AG09319 (cell line): ENCODE measurements at regions not wholly inside any gene's neighbourhood (a gene's known extent, or its start where the extent isn't known, plus 50 kb on each side); places are given as distances from the start of the nearest gene placed in this dataset.

Experiments
- DNase-seq: peaks from one replicate; pipeline ENCODE4 v3.0.0-alpha.2; 2010; ENCODE audit warnings: low read depth; ENCODE audit errors: extremely low read depth
- TF ChIP-seq, protein P1 (sequence below): IDR thresholded peaks from 2 replicates; pipeline ENCODE4 v1.5.1; 2011; ENCODE audit warnings: low read depth, mild to moderate bottlenecking, inconsistent platforms, low read length, moderate library complexity

GRCh38 chr2:175621821-175622220 lies 380.2 kb downstream of the LNPK start:
- no peak for DNase-seq
- TF ChIP-seq, protein P1, sequence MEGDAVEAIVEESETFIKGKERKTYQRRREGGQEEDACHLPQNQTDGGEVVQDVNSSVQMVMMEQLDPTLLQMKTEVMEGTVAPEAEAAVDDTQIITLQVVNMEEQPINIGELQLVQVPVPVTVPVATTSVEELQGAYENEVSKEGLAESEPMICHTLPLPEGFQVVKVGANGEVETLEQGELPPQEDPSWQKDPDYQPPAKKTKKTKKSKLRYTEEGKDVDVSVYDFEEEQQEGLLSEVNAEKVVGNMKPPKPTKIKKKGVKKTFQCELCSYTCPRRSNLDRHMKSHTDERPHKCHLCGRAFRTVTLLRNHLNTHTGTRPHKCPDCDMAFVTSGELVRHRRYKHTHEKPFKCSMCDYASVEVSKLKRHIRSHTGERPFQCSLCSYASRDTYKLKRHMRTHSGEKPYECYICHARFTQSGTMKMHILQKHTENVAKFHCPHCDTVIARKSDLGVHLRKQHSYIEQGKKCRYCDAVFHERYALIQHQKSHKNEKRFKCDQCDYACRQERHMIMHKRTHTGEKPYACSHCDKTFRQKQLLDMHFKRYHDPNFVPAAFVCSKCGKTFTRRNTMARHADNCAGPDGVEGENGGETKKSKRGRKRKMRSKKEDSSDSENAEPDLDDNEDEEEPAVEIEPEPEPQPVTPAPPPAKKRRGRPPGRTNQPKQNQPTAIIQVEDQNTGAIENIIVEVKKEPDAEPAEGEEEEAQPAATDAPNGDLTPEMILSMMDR: no peak

DNA sequence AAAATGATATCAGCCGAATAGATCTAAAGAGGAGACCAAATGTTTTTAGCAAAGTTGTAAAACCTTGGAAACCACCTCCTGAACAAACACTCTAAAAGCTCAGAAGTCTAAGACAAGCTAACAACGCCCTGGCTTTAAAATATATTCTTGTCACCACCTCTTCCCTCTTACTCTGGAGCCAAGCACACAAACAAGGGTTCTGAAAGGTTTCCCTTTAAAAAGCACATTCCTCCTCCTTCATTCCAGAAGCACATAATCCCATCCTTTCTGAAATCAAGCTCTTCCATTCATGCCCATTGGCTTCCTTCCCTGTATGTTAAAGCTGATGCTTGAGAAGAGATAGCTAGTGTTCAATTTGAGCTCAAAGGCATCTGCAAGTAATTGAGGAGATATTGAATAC lies 382.0 kb downstream of the LNPK start:
- TF ChIP-seq, protein P1: no peak
- no peak for DNase-seq

DNA sequence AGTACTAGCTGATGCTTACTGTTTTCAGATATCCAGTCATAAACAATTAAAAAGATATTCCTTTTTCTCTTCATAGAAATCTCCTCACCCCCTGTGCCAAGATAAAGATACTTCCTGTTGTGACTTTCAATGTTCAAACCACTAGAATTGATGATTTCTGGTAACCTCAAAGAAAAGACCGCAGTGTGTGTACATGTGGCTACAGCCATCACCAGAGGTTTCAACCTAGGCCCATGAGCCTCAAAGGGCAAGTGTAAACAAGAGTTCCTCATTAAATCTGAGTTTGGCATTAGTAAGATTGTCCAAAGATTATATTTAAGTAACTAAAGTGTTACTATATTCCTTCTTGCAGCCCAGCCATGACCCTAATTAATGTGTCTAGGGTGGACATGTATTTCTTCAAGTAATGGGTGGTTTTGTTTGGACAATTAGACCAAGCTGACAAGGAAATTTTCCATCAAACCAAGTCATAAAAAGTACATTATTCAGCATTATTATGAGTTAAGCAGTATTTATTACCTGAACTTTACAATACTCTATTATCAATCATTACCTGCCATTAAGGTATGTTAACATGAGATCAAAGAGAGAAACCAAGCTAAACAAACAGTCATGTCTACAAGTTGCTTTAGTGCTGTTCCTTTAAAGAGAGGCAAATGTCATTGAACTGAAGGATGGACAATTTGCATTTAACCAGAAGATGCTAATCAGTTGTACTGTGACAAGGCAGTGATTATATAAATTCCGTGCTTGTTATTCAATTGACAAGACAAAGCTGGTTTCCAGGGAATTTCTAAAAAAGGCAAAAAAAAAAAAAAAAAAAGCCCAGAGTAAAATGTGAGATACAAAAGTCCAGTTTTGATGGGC lies 382.7 kb downstream of the LNPK start:
- TF ChIP-seq, protein P1: no peak
- DNase-seq: no peak

- DNase-seq: no peak
- TF ChIP-seq, protein P1: no peak
Observed at GRCh38 chr2:175612280-175612679, 389.8 kb downstream of the LNPK start.

DNA sequence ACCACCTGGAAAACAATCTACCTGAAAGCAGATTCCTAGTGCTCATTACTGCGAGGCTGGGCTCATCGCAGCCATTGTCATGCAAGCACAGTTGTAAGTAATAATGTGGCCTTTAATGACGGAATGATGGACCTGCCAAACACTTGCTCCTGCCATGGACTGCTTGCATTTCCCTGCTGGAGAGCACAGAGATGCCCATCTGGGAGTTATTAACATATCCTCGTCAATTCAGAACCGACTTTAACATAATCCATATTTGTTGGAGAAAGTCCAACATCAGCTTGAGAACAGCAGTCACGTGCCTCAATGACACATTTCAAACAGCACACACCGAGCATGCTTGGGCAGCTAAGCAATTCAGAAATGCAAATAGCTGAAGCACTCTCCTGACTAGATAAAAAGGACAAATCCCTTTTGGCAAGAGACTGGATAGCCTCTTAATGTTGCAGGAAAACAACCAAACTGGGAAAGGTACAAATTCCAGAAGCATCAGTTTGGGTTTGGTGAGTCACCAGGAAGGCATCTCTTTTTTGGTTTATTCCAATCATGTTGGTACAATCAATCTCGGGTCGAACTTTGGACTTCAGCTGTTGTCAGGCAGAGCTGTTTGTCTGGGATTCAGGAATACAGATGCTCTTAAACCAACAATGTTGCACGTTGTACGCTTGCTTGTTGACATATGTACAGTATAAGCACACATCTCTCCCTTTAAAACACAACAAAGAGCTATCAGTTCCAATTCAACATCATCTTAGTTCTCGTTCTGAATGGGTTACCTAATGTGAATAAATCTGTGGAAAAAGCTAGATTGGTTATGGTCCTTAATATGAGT lies 395.8 kb downstream of the LNPK start:
- TF ChIP-seq, protein P1: no peak
- peak; percentile 83 for DNase-seq

DNA sequence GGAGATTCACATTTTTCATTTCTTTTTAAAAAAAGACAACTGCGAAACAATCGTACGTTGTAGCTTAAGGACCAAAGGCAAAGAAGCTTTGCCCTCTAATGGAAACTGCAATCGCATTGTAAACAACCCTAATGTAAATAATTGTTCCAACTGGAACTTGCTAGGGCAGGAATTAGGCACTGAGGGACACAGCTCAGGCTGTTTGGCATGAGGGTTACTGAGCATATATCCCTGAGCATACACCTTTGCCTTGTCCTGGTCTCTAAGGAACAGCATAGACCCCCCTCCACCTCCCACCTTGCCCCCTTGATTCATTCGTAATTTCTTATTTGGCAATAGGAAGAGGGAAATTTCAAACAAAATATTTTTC lies 396.4 kb downstream of the LNPK start:
- TF ChIP-seq, protein P1: no peak
- DNase-seq: no peak

DNA sequence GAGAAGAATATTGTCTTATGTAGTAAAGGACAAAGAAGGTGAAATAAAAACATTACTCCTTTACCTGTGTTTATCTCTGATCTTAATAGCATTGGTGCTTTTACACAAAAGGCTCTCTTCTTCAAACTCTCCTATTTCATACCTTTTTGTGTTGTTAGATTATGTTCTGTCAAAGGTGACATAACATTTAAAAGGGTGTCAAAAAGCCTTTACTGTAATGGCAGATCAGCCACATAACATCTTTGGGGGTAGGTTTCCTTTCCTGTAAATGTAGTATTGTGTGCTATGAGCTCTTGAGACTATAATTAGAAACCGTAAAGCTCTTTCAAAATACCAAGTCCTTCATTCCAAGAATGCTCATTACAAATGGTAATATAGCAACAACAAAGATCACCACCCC lies 400.1 kb downstream of the LNPK start:
- TF ChIP-seq, protein P1: no peak
- no peak for DNase-seq
